ENCODE measurements at regions not wholly inside any gene's neighbourhood (a gene's known extent, or its start where the extent isn't known, plus 50 kb on each side); places are given as distances from the start of the nearest gene placed in this dataset.

GRCh38 chr7:97466999-97467740 is 264.7 kb upstream of the TAC1 start:
- Histone ChIP-seq H3K27ac (no peak overlapping the region), H3K36me3 (no peaks in the 10 kb centered on the region), H3K4me3 (no peak overlapping the region), H3K9me3 (no peaks in the 10 kb centered on the region), H3K27me3 (no peaks in the 10 kb centered on the region), H3K4me1 (no peaks in the 10 kb centered on the region)
- intact Hi-C loops (cut with DNase I), result no loop called here
- DNase-seq, result no peak
- WGBS, 2 donors, result 69 to 76% methylated on average over 6 of the region's 6 CpGs
- no peak for TF ChIP-seq POLR2AphosphoS5 (IDR thresholded peaks at IDR 0.05)
- TF ChIP-seq POLR2A (IDR thresholded peaks at IDR 0.05), result no peak
- no peak for TF ChIP-seq EP300 (IDR thresholded peaks at IDR 0.05)
- TF ChIP-seq CTCF (IDR thresholded peaks at IDR 0.05), result no peak

- no peak for TF ChIP-seq EP300 (IDR thresholded peaks at IDR 0.05)
- no peak for TF ChIP-seq CTCF (IDR thresholded peaks at IDR 0.05)
- no peak for TF ChIP-seq POLR2A (IDR thresholded peaks at IDR 0.05)
- TF ChIP-seq POLR2AphosphoS5 (IDR thresholded peaks at IDR 0.05), result no peak
These were observed 263.4 kb upstream of the TAC1 start for GRCh38 chr7:97468493-97468892.

GRCh38 chr7:97470726-97471125 is 261.2 kb upstream of the TAC1 start:
- Histone ChIP-seq H3K27ac (no peak overlapping the region), H3K4me1 (no peaks in the 10 kb centered on the region), H3K9me3 (no peaks in the 10 kb centered on the region), H3K36me3 (no peaks in the 10 kb centered on the region), H3K4me3 (no peak overlapping the region), H3K27me3 (no peaks in the 10 kb centered on the region)
- WGBS, 2 donors, result 92 to 93% methylated on average over 5 of the region's 5 CpGs
- intact Hi-C loops (cut with DNase I), result no loop called here
- no peak for DNase-seq
- no peak for TF ChIP-seq POLR2A (IDR thresholded peaks at IDR 0.05)
- TF ChIP-seq POLR2AphosphoS5 (IDR thresholded peaks at IDR 0.05), result no peak
- TF ChIP-seq EP300 (IDR thresholded peaks at IDR 0.05), result no peak
- no peak for TF ChIP-seq CTCF (IDR thresholded peaks at IDR 0.05)

More at GRCh38 chr7:97468493-97468892, 263.4 kb upstream of the TAC1 start:
- DNase-seq, result no peak
- intact Hi-C loops (cut with DNase I), result no loop called here
- Histone ChIP-seq H3K4me1 (no peaks in the 10 kb centered on the region), H3K27ac (no peak overlapping the region), H3K9me3 (no peaks in the 10 kb centered on the region), H3K27me3 (no peaks in the 10 kb centered on the region), H3K36me3 (no peaks in the 10 kb centered on the region), H3K4me3 (no peak overlapping the region)
- WGBS, 2 donors, result 87 to 88% methylated on average over 3 of the region's 3 CpGs

- H3K4me3 ChIP-seq, result no peak overlapping the region
- no peaks in the 10 kb centered on the region for H3K9me3 ChIP-seq
- no peaks in the 10 kb centered on the region for H3K4me1 ChIP-seq
- H3K27ac ChIP-seq, result no peak overlapping the region
- intact Hi-C loops (cut with DNase I), result no loop called here
- WGBS, 2 donors, result 72 to 78% methylated on average over 3 of the region's 3 CpGs
- H3K27me3 ChIP-seq, result no peaks in the 10 kb centered on the region
- DNase-seq, result no peak
- no peak for TF ChIP-seq POLR2AphosphoS5 (IDR thresholded peaks at IDR 0.05)
- TF ChIP-seq POLR2A (IDR thresholded peaks at IDR 0.05), result no peak
- TF ChIP-seq EP300 (IDR thresholded peaks at IDR 0.05), result no peak
- no peak for TF ChIP-seq CTCF (IDR thresholded peaks at IDR 0.05)
- no peaks in the 10 kb centered on the region for H3K36me3 ChIP-seq
These were observed 260.4 kb upstream of the TAC1 start for GRCh38 chr7:97471491-97471890.

All from sigmoid colon (tissue), 6 donors.